Stimulated activated CD4-positive, alpha-beta T cell treated with anti-CD3 and anti-CD28 coated beads, TNF-alpha, amount 100 ng/mL, for 1 hour (primary cell): ENCODE measurements at regions not wholly inside any gene's neighbourhood (a gene's known extent, or its start where the extent isn't known, plus 50 kb on each side); places are given as distances from the start of the nearest gene placed in this dataset.
"Not testable (repeated sequence)": the region's sequence is repeated elsewhere in the genome, so short reads cannot be mapped to it uniquely, and the experiment has no call there.

Source experiments
- DNase-seq, 3 donors: peaks; one replicate each; pipeline ENCODE4 v3.0.0-alpha.2; 2020; ENCODE audit warnings: low read depth in 3 of 3, low spot score in 1 of 3

- DNase-seq = no peak
Observed at GRCh38 chr2:192969055-192969454, 774.3 kb upstream of the TMEFF2 start.

DNA sequence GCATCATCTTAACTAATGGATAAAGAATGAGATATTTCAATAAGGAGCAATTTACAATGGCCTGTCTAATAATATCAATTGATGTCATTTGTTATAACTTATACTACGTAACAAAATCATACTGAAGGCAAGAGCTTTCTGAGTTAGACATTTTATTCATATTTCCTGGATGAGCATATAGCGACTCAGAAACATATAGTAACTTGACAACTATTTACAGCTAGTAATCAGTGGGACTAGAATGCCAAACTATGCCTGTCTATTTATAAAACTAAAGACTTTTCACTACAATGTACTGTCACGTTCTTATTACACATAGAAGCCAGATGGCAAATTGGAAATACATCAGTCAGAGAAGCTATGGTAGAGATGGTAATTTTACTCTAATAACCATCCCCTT is 766.2 kb upstream of the TMEFF2 start:
- no peak for DNase-seq

- DNase-seq = not testable (repeated sequence)
Observed at GRCh38 chr2:192958615-192959014, 763.9 kb upstream of the TMEFF2 start.

DNA sequence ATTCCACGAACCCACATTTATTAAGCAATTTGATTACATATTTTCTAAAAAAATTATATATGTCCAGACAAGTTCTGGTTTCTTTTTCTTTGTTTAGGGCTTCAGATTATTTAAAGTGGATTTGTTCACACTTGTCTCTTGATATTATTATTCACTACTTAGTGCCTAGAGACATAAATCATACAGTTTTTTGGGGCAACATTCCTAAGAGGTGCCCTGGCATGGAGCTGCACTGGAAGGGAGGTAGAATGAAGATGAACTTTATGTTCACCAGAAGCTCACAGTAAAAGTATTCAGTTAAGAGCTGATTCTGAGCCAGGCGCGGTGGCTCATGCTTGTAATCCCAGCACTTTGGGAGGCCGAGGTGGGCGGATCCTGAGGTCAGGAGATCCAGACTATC is 762.7 kb upstream of the TMEFF2 start:
- DNase-seq = no peak

GRCh38 chr2:192953116-192953515 is 758.4 kb upstream of the TMEFF2 start:
- no peak for DNase-seq

- no peak for DNase-seq
Observed at GRCh38 chr2:192952245-192952644, 757.5 kb upstream of the TMEFF2 start.

- no peak for DNase-seq
Observed at GRCh38 chr2:192948316-192948715, 753.6 kb upstream of the TMEFF2 start.

GRCh38 chr2:192947352-192947751 is 752.6 kb upstream of the TMEFF2 start:
- no peak for DNase-seq

GRCh38 chr2:192940767-192941166 is 746.0 kb upstream of the TMEFF2 start:
- no peak for DNase-seq

GRCh38 chr2:192932376-192932775 is 737.6 kb upstream of the TMEFF2 start:
- DNase-seq = no peak

- DNase-seq = not testable (repeated sequence)
Observed at GRCh38 chr2:192921631-192922030, 726.9 kb upstream of the TMEFF2 start.

DNA sequence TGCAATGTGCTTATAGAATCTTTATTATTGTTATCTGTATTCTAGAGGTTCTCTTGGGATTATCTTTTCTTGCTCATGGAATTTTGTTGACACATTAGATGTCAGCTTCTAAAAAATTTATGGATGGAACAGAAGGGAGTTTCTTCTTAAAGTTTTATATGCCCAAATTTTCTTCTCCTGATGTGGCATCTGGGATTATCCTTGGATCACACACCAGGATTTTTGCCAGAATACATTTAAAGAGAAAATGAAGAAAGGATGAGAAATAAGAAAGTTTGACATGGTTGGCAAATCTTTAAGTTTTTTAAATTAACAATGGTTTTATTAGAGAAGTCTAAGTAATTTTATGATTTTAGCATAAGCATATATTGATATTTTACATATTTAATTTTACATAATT is 706.7 kb upstream of the TMEFF2 start:
- DNase-seq = no peak

GRCh38 chr2:192899466-192899865 is 704.7 kb upstream of the TMEFF2 start:
- no peak for DNase-seq

DNA sequence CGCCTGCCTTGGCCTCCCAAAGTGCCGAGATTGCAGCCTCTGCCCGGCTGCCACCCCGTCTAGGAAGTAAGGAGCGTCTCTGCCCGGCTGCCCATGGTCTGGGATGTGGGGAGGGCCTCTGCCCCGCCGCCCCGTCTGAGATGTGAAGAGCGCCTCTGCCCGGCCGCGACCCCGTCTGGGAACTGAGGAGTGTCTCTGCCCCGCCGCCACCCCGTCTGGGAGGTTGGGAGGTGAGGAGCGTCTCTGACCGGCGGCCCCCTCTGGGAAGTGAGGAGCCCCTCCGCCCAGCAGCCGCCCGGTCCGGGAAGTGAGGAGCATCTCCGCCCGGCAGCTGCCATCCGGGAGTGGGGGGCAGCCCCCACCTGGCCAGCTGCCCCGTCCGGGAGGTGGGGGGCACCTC is 699.2 kb upstream of the TMEFF2 start:
- DNase-seq = not testable (repeated sequence)

GRCh38 chr2:192888109-192888508 is 693.4 kb upstream of the TMEFF2 start:
- no peak for DNase-seq

- DNase-seq = no peak
Observed at GRCh38 chr2:192887337-192887736, 692.6 kb upstream of the TMEFF2 start.

DNA sequence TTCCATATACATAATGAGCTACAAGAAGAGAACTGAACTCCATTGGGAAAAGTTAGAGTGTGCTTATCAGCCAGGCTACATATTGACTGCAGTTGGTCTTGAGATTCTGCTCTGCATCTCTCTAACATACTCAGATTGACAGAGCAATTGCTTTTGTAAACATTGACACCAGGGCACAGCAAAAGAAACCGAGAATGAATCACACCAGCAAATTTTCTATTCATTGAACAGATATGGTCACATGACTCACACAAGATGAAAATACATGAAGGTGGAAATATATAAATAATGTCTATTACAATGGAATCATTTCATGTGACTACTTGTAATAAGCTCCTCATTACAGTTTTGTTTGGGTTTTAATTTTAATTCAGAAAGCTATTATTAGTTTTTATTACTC is 691.9 kb upstream of the TMEFF2 start:
- no peak for DNase-seq

DNA sequence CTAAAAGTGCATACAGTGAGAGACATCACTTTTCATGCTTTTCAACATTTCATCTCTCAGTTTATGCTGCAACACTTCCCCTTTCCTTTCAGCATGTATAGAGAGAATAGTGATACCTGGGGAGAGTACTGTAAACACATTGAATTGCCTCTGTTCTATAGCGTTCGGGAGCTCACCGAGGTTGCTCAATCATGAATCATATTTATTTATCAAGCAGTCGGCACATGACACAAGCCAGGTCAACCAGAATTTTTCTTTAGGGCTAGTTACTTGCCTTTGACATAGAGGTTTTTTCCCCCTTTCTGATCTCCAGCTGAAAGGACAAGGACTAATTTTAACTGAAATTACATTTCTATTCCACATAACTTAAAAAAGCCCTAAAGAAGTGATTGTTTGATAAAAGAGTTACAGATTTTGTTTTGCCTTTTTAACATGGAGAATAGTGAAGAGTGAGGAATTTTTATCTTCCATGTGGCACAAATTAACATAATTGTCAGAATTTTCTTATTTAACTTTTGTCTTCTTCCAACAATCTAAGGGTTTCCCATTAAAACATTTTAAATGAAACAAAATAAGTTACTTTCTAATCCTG is 690.9 kb upstream of the TMEFF2 start:
- no peak for DNase-seq

DNA sequence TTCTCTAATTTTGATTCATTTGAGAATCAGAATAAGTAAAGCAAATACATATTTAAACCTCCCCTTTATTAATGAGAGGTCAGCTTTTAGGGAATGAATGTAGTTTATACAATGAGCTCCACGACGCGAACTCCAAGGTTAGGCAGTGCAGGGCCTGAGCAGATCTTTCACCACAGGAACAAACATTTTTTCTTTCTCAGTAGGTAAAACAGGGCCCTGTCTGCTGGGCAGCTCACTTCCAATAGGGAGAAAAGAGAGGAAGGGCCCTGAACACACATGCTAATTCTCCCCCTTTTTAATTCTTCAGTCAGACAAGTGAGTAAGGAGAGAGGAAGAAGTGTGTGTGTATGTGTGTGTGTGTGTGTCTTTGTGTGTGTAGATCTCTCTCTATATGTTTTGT is 682.4 kb upstream of the TMEFF2 start:
- DNase-seq = no peak

- no peak for DNase-seq
Observed at GRCh38 chr2:192876698-192877097, 682.0 kb upstream of the TMEFF2 start.

DNA sequence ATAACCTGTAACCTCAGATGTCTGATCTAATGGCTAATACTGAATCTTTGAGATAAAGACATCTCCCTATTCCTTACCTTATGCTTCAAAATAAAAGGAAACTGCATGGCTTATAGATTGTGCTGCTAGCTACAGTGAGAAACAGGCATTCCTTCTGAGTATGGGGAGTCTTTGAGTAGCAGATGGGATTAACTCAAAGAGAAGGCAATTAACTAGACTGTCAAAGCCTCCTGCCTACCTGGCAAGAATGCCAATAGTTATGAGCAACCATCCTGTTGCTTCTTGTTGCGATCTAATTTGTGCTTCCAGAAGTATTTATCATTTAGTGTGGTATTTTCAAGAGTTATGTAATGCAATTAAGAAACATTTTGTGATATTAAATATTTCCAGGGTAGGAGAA is 660.0 kb upstream of the TMEFF2 start:
- DNase-seq = no peak

DNA sequence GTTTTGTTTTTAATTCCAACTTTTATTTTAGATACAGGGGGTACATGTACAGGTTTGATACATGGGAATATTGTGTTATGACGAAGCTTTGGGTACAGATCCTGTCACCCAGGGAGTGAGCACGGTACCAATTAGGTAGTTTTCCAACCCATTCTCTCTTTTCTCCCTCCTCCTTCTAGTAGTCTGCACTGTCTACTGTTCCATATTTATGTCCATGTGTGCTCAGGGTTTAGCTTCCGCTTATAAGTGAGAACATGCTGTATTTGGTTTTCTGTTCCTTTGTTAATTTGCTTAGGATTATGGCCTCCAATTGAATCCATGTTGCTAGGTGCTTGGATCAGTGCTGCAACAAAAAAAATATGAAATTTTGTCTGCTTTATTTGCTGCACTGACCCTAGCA is 659.3 kb upstream of the TMEFF2 start:
- DNase-seq = no peak

- DNase-seq = no peak
Observed at GRCh38 chr2:192828947-192829346, 634.2 kb upstream of the TMEFF2 start.

GRCh38 chr2:192828175-192828574 is 633.4 kb upstream of the TMEFF2 start:
- no peak for DNase-seq
